ENCODE measurements at regions not wholly inside any gene's neighbourhood (a gene's known extent, or its start where the extent isn't known, plus 50 kb on each side); places are given as distances from the start of the nearest gene placed in this dataset.
"Not testable (repeated sequence)": the region's sequence is repeated elsewhere in the genome, so short reads cannot be mapped to it uniquely, and the experiment has no call there.

- TF ChIP-seq, protein P1, sequence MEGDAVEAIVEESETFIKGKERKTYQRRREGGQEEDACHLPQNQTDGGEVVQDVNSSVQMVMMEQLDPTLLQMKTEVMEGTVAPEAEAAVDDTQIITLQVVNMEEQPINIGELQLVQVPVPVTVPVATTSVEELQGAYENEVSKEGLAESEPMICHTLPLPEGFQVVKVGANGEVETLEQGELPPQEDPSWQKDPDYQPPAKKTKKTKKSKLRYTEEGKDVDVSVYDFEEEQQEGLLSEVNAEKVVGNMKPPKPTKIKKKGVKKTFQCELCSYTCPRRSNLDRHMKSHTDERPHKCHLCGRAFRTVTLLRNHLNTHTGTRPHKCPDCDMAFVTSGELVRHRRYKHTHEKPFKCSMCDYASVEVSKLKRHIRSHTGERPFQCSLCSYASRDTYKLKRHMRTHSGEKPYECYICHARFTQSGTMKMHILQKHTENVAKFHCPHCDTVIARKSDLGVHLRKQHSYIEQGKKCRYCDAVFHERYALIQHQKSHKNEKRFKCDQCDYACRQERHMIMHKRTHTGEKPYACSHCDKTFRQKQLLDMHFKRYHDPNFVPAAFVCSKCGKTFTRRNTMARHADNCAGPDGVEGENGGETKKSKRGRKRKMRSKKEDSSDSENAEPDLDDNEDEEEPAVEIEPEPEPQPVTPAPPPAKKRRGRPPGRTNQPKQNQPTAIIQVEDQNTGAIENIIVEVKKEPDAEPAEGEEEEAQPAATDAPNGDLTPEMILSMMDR (IDR thresholded peaks at IDR 0.05; ENCODE audit: unreplicated experiment): no peak
- H3K4me1 Mint-ChIP-seq (ENCODE audit: low read depth): peaks cover 10% of the 10 kb centered on the region
- H3K4me3 Mint-ChIP-seq (ENCODE audit: low read depth): no peak overlapping the region
- H3K36me3 Mint-ChIP-seq (ENCODE audit: insufficient read depth): no peaks in the 10 kb centered on the region
- H3K9me3 Mint-ChIP-seq (ENCODE audit: low read depth): no peaks in the 10 kb centered on the region
- no peaks in the 10 kb centered on the region for H3K27me3 Mint-ChIP-seq
- no peak overlapping the region for H3K27ac Mint-ChIP-seq
- no peak for DNase-seq (ENCODE audit: low spot score, unreplicated experiment)
Observed at GRCh38 chr5:21424907-21425306, 1428.2 kb downstream of the CDH12 start.

DNA sequence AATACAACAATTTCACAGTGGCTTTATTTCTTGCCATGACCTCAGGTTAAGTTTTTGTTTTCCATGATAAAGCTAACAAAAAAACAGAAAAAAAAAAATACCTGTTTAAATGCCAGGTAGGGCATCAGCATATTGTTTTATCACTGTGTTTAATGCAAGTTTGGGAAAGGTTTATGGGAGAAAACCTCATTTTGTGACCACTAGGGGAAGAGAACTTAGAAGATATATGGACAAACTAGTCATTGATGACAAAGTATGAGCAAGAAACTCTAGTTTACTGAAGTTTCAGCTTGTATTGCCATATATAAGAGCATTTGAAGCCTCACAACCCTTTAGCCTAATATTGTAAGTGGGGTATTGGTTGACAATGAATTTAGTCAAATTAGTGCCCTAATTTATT lies 1431.4 kb upstream of the CDH18 start:
- Mint-ChIP-seq H3K9me3 (ENCODE audit: low read depth) (peaks cover 4% of the 10 kb centered on the region), H3K4me3 (ENCODE audit: low read depth) (no peak overlapping the region), H3K27me3 (no peaks in the 10 kb centered on the region), H3K27ac (no peak overlapping the region), H3K4me1 (ENCODE audit: low read depth) (no peaks in the 10 kb centered on the region), H3K36me3 (ENCODE audit: insufficient read depth) (no peaks in the 10 kb centered on the region)
- no peak for DNase-seq (ENCODE audit: low spot score, unreplicated experiment)
- TF ChIP-seq, protein P1 (IDR thresholded peaks at IDR 0.05; ENCODE audit: unreplicated experiment): no peak

GRCh38 chr5:21402089-21402488 lies 1414.1 kb upstream of the CDH18 start:
- not testable (repeated sequence) for H3K4me3 Mint-ChIP-seq (ENCODE audit: low read depth); H3K4me1 Mint-ChIP-seq (ENCODE audit: low read depth); DNase-seq (ENCODE audit: low spot score, unreplicated experiment); H3K9me3 Mint-ChIP-seq (ENCODE audit: low read depth); H3K36me3 Mint-ChIP-seq (ENCODE audit: insufficient read depth); H3K27me3 Mint-ChIP-seq; H3K27ac Mint-ChIP-seq

- H3K27ac Mint-ChIP-seq: no peak overlapping the region
- peaks cover 1% of the 10 kb centered on the region for H3K36me3 Mint-ChIP-seq (ENCODE audit: insufficient read depth)
- H3K4me1 Mint-ChIP-seq (ENCODE audit: low read depth): no peaks in the 10 kb centered on the region
- no peaks in the 10 kb centered on the region for H3K27me3 Mint-ChIP-seq
- H3K9me3 Mint-ChIP-seq (ENCODE audit: low read depth): no peaks in the 10 kb centered on the region
- no peak overlapping the region for H3K4me3 Mint-ChIP-seq (ENCODE audit: low read depth)
- DNase-seq (ENCODE audit: low spot score, unreplicated experiment): no peak
- TF ChIP-seq, protein P1 (IDR thresholded peaks at IDR 0.05; ENCODE audit: unreplicated experiment): no peak
Observed at GRCh38 chr5:21398511-21398910, 1410.5 kb upstream of the CDH18 start.

GRCh38 chr5:21397693-21398092 lies 1409.7 kb upstream of the CDH18 start:
- TF ChIP-seq, protein P1 (IDR thresholded peaks at IDR 0.05; ENCODE audit: unreplicated experiment): no peak
- H3K9me3 Mint-ChIP-seq (ENCODE audit: low read depth): no peaks in the 10 kb centered on the region
- peaks cover 1% of the 10 kb centered on the region for H3K36me3 Mint-ChIP-seq (ENCODE audit: insufficient read depth)
- peak overlapping the region; percentile 9 for H3K27ac Mint-ChIP-seq
- no peak for DNase-seq (ENCODE audit: low spot score, unreplicated experiment)
- H3K4me1 Mint-ChIP-seq (ENCODE audit: low read depth): no peaks in the 10 kb centered on the region
- H3K27me3 Mint-ChIP-seq: no peaks in the 10 kb centered on the region
- H3K4me3 Mint-ChIP-seq (ENCODE audit: low read depth): no peak overlapping the region

DNA sequence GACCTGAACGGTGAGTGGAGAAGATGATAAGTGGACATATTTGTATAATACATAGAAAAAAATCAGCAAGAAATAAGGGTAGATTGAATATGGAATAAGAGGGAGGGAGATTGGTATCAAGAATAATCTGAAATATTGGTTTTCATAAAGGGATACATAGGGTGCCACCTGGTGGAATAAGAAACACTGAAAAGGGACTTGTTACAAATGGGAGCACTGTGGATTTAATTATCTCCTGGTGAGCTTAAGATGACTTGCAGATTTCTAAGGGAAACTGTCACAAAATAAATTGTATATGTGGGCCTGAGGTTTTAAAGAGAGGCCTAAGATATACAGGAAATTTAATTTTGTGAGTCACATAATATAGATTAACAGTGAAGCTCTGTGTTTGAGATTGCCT lies 1403.5 kb upstream of the CDH18 start:
- H3K4me1 Mint-ChIP-seq (ENCODE audit: low read depth): no peaks in the 10 kb centered on the region
- no peaks in the 10 kb centered on the region for H3K27me3 Mint-ChIP-seq
- no peak overlapping the region for H3K4me3 Mint-ChIP-seq (ENCODE audit: low read depth)
- H3K36me3 Mint-ChIP-seq (ENCODE audit: insufficient read depth): no peaks in the 10 kb centered on the region
- no peak for DNase-seq (ENCODE audit: low spot score, unreplicated experiment)
- TF ChIP-seq, protein P1 (IDR thresholded peaks at IDR 0.05; ENCODE audit: unreplicated experiment): peak; percentile 18
- H3K27ac Mint-ChIP-seq: no peak overlapping the region
- no peaks in the 10 kb centered on the region for H3K9me3 Mint-ChIP-seq (ENCODE audit: low read depth)

GRCh38 chr5:21360754-21361153 lies 1372.8 kb upstream of the CDH18 start:
- not testable (repeated sequence) for H3K27ac Mint-ChIP-seq; DNase-seq (ENCODE audit: low spot score, unreplicated experiment); H3K36me3 Mint-ChIP-seq (ENCODE audit: insufficient read depth); H3K9me3 Mint-ChIP-seq (ENCODE audit: low read depth); H3K27me3 Mint-ChIP-seq; H3K4me1 Mint-ChIP-seq (ENCODE audit: low read depth); H3K4me3 Mint-ChIP-seq (ENCODE audit: low read depth)

- Mint-ChIP-seq H3K4me3 (ENCODE audit: low read depth) (peak overlapping the region; percentile 73), H3K27ac (peak overlapping the region; percentile 47)
- not testable (repeated sequence) for H3K9me3 Mint-ChIP-seq (ENCODE audit: low read depth); DNase-seq (ENCODE audit: low spot score, unreplicated experiment); H3K36me3 Mint-ChIP-seq (ENCODE audit: insufficient read depth); H3K4me1 Mint-ChIP-seq (ENCODE audit: low read depth); H3K27me3 Mint-ChIP-seq
Observed at GRCh38 chr5:21341948-21342261, 1353.9 kb upstream of the CDH18 start.

All from progenitor cell of endocrine pancreas (in vitro differentiated cells).